ACC112 (cell line): ENCODE measurements at regions not wholly inside any gene's neighbourhood (a gene's known extent, or its start where the extent isn't known, plus 50 kb on each side); places are given as distances from the start of the nearest gene placed in this dataset.

Experiments
- H2AFZ ChIP-seq: fragments of 200-600 bp; sonication (generic); one replicate; pipeline ENCODE4 v1.6.0; 2017; ENCODE audit warnings: antibody characterized with exemption, low read length; ENCODE audit not compliant: unreplicated experiment
- H3K27ac ChIP-seq: fragments of 200-600 bp; sonication (generic); 2 replicates; pipeline ENCODE4 v1.5.1; 2014; ENCODE audit warnings: low read depth, mild to moderate bottlenecking, antibody characterized with exemption, low read length, moderate library complexity
- H3K27me3 ChIP-seq: fragments of 200-600 bp; sonication (generic); 2 replicates; pipeline ENCODE4 v1.6.1; 2014; ENCODE audit warnings: mild to moderate bottlenecking, antibody characterized with exemption, low read length, moderate library complexity, mixed read lengths; ENCODE audit not compliant: insufficient read depth
- H3K36me3 ChIP-seq: fragments of 200-600 bp; sonication (generic); 2 replicates; pipeline ENCODE4 v1.6.1; 2016; ENCODE audit warnings: mild to moderate bottlenecking, antibody characterized with exemption, low read length, moderate library complexity, mixed read lengths; ENCODE audit not compliant: insufficient read depth
- H3K4me1 ChIP-seq: fragments of 200-600 bp; sonication (generic); one replicate; pipeline ENCODE4 v1.6.1; 2016; ENCODE audit warnings: low read length, mixed read lengths; ENCODE audit not compliant: insufficient read depth, unreplicated experiment, control insufficient read depth
- H3K4me3 ChIP-seq: fragments of 200-600 bp; sonication (generic); 2 replicates; pipeline ENCODE4 v1.5.1; 2014; ENCODE audit warnings: mild to moderate bottlenecking, low read depth, low read length
- H3K79me2 ChIP-seq: fragments of 200-600 bp; sonication (generic); one replicate; pipeline ENCODE4 v1.6.0; 2016; ENCODE audit warnings: low read length; ENCODE audit not compliant: control insufficient read depth, unreplicated experiment, insufficient read depth

- Histone ChIP-seq H3K4me1 (no peaks in the 10 kb centered on the region), H3K36me3 (no peaks in the 10 kb centered on the region), H2AFZ (no peak overlapping the region), H3K4me3 (no peak overlapping the region), H3K79me2 (no peaks in the 10 kb centered on the region), H3K27me3 (no peaks in the 10 kb centered on the region), H3K27ac (no peak overlapping the region)
These were observed 103.4 kb downstream of the ARRDC4 start for GRCh38 chr15:98063871-98064270.

DNA sequence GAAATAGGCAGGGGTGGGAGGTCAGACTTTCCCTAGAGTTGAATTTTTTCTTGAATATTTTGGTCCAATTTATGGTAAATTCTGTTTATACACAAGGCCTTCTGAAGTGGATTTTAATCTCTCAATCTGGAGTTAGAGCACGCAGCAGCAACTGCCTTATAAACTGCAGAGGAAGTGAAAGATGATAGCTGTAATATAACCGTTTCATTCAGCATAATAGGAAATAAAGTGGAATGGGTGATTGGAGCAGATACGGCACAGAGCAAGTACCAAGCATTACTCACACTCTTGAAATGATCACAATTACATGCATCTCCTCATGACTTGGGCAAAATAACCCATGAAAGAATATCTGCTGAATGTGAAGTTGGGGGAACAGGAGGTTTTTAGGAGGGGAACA is 106.8 kb downstream of the ARRDC4 start:
- no peaks in the 10 kb centered on the region for H3K79me2 ChIP-seq
- no peak overlapping the region for H3K27ac ChIP-seq
- no peaks in the 10 kb centered on the region for H3K4me1 ChIP-seq
- no peak overlapping the region for H2AFZ ChIP-seq
- H3K4me3 ChIP-seq = no peak overlapping the region
- H3K27me3 ChIP-seq = no peaks in the 10 kb centered on the region
- no peaks in the 10 kb centered on the region for H3K36me3 ChIP-seq

DNA sequence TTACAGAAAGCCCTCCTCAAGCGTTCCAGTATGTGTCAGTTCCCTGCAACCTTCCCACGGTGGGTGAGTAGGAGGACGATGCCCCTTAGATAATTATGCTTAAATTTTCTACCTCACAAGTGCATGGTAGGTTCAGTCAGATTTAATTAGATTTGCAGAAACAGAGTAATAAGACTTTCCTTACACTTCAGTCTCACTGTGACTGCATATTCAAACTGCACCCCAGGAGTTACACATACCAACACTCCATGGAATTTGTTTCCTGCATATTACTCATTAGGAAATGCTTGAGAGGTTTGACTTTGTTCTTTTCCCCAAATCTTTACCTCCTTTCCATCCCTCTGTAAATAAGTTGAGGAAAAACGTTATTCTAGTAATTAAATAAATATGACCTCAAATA is 108.8 kb downstream of the ARRDC4 start:
- Histone ChIP-seq H3K4me1 (no peaks in the 10 kb centered on the region), H3K27ac (no peak overlapping the region), H2AFZ (no peak overlapping the region), H3K36me3 (no peaks in the 10 kb centered on the region), H3K4me3 (no peak overlapping the region), H3K27me3 (no peaks in the 10 kb centered on the region), H3K79me2 (no peaks in the 10 kb centered on the region)

DNA sequence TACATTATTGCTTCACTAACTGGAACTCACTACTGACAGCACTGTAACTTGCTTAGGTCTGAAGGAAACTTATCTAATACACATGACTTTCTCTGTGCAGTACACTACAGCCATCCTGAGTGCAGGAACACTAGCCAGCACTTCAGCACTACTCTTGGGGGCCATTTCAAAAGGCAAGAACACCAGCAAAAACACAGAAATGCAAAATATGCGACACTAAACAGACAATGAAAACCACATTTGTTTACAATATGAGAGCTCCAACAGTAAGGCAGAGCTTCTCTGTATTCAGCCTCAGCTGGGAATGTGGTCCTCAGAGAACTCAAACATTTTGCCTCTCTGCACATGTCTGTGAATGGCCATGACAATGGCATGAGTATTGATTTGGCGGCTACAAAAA is 109.6 kb downstream of the ARRDC4 start:
- H3K79me2 ChIP-seq = no peaks in the 10 kb centered on the region
- H3K4me1 ChIP-seq = no peaks in the 10 kb centered on the region
- H3K27ac ChIP-seq = no peak overlapping the region
- H3K27me3 ChIP-seq = no peaks in the 10 kb centered on the region
- H3K36me3 ChIP-seq = no peaks in the 10 kb centered on the region
- H3K4me3 ChIP-seq = no peak overlapping the region
- no peak overlapping the region for H2AFZ ChIP-seq

DNA sequence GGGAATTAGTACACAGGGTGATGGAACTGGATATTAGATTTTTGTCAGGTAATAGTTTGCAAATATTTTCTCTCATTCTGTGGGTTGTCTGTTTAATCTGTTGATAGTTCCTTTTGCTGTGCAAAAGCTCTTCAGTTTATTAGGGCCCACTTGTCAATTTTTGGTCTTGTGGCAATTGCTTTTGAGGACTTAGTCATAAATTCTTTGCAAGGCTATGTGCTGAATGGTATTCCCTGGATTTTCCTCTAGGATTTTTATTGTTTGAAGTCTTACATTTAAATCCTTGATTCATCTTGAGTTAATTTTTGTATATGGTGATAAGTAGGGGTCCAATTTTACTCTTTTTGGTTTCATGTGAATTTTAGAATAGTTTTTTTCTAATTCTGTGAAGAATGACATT is 111.3 kb downstream of the ARRDC4 start:
- Histone ChIP-seq H3K36me3 (no peaks in the 10 kb centered on the region), H2AFZ (no peak overlapping the region), H3K27me3 (no peaks in the 10 kb centered on the region), H3K4me3 (no peak overlapping the region), H3K79me2 (no peaks in the 10 kb centered on the region), H3K4me1 (no peaks in the 10 kb centered on the region), H3K27ac (no peak overlapping the region)

DNA sequence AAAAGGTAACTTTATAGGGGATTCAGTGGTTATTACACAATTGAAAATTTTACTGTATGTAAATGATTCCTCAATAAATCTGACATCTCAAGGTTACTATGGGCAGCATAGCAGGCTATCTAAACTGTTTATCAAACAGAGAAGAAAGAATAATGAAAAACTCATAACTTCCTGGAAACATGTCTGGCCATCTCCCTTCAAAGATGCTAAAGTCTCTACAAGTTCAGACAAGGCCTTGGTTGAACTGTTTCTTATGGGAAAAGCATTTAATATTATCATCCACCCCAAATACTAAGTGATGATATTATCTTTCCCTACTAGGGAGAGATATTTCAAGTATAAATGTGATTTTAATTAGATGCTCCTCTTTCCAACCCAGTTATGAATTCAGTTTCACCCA is 114.9 kb downstream of the ARRDC4 start:
- H3K4me3 ChIP-seq = no peak overlapping the region
- no peaks in the 10 kb centered on the region for H3K79me2 ChIP-seq
- H2AFZ ChIP-seq = no peak overlapping the region
- H3K27ac ChIP-seq = no peak overlapping the region
- no peaks in the 10 kb centered on the region for H3K27me3 ChIP-seq
- no peaks in the 10 kb centered on the region for H3K36me3 ChIP-seq
- no peaks in the 10 kb centered on the region for H3K4me1 ChIP-seq

DNA sequence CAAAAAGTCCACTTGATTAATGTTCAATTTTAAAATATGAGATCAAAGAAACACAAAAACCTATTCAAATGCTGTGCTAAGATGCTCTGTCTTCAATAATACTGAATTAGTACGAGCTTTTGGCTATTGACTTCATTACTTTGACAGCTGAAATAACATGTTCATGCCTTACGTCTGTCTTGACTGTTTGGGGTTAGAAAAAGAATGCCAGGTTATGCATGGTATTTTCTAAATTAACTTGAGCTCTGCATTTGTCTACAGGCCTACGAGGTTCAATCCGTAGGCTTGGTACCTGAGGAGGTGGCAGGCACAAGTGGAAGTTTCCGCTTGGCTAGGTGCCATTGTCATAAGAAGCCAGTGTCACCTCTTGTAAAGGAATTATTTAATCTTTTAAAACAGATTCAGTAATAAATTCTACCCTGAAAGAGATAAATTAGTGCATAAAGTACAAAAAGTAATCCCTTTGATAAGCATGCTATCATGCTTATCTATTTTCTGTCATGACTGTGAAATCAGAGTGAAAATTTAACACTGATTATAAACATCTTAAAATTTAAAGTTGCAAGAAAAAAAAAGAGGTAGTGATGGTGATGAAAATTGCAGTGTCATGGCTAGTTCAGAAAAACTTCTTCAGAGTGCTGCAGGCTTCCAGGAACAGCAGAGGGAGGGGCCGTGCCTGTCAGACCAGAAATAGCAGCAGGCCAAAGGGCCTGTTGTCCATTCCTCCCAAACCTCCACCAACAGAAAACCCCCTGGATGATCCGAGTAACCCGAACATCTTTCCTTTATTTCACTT is 115.7 kb downstream of the ARRDC4 start:
- H3K27ac ChIP-seq = no peak overlapping the region
- no peak overlapping the region for H2AFZ ChIP-seq

GRCh38 chr15:98077186-98077585 is 116.7 kb downstream of the ARRDC4 start:
- Histone ChIP-seq H3K27ac (no peak overlapping the region), H2AFZ (no peak overlapping the region), H3K79me2 (no peaks in the 10 kb centered on the region), H3K4me1 (no peaks in the 10 kb centered on the region), H3K27me3 (no peaks in the 10 kb centered on the region), H3K36me3 (no peaks in the 10 kb centered on the region), H3K4me3 (no peak overlapping the region)

More for the DNA sequence above, 115.7 kb downstream of the ARRDC4 start:
- H3K36me3 ChIP-seq = no peaks in the 10 kb centered on the region
- no peaks in the 10 kb centered on the region for H3K79me2 ChIP-seq
- no peak overlapping the region for H3K4me3 ChIP-seq
- no peaks in the 10 kb centered on the region for H3K27me3 ChIP-seq
- H3K4me1 ChIP-seq = no peaks in the 10 kb centered on the region

DNA sequence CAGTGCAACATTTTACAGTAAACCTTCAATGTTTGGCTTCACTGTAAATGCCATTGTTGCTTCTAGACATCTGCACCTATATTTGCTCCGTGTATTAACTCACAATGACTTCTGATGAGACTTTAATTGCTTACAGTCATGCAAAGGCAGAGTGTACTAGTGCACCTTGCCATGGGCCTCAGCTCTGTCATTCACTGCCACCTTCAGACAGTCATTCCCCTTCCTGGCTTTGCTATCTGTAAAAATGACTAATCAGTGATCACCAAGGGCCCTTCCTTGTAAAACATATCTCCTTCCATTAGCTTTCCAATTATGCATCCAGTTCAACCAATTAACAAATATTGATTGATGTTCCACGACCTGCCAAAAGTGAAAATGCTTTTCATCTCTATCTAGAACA is 120.3 kb downstream of the ARRDC4 start:
- H3K27me3 ChIP-seq = no peaks in the 10 kb centered on the region
- no peaks in the 10 kb centered on the region for H3K4me1 ChIP-seq
- no peak overlapping the region for H3K4me3 ChIP-seq
- H2AFZ ChIP-seq = no peak overlapping the region
- H3K27ac ChIP-seq = no peak overlapping the region
- H3K79me2 ChIP-seq = no peaks in the 10 kb centered on the region
- H3K36me3 ChIP-seq = no peaks in the 10 kb centered on the region

DNA sequence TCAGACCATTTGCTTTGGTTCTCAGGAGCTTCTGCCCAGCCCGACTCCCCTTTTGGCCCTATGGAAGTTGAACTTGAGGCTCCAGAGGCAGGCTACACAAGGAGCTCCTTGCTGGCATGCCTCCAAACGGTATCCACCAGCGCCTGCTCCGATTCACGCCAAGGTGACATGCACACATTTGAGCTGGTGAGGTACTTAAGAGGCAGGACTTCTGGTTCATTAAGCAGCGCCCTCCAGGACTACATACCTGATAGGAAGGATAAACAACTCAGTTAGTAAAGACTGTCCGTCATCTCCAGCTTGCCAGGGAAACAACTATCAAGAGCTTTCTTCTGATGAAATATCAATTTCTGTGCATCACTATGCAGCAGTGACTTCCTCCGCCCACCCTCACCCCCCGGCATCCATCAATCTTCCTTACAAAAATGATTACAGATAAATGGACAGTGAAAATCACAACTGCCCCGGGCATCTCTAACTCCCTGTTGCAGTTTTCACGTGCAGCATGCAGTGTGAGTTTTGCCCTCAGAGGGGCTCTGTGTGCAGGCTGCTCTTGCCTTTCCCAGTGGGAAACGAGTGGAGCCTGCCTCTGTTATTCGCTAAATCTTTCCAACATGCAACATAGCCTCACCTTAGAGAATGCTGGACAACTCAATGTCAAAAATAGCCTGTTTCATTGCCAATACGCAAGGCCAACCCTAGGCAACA is 122.9 kb downstream of the ARRDC4 start:
- Histone ChIP-seq H3K27ac (no peak overlapping the region), H3K27me3 (no peaks in the 10 kb centered on the region), H3K79me2 (no peaks in the 10 kb centered on the region), H3K4me3 (no peak overlapping the region), H2AFZ (no peak overlapping the region), H3K4me1 (no peaks in the 10 kb centered on the region), H3K36me3 (no peaks in the 10 kb centered on the region)
